IMR-90 (cell line): ENCODE measurements at regions not wholly inside any gene's neighbourhood (a gene's known extent, or its start where the extent isn't known, plus 50 kb on each side); places are given as distances from the start of the nearest gene placed in this dataset.

Source experiments
- ATAC-seq: fragments of 200-7000 bp; cut with Tn5 transposase; 2 replicates; pipeline ENCODE4 v1.9.1; 2020; ENCODE audit warnings: low read depth, mild to moderate bottlenecking, moderate library complexity
- BruUV-seq: library from RNA; stranded (reverse); fragments of 400-500 nt; replicated peaks from 2 replicates; lab custom pipeline; 2021; lab: Mats Ljungman, UMichigan
- CTCF ChIA-PET: fragments of 300-600 bp; formaldehyde crosslinking; extraction: SDS; loops from one replicate; lab custom pipeline; 2021; ENCODE audit warnings: antibody characterized with exemption; lab: Yijun Ruan, JAX
- POLR2A ChIA-PET: fragments of 300-600 bp; sonication (Branson Sonifier 250); formaldehyde crosslinking; loops from one replicate; lab custom pipeline; 2022; ENCODE audit warnings: antibody characterized with exemption; ENCODE audit not compliant: unreplicated experiment; lab: Charles Lee
- DNase-seq: peaks from one replicate; pipeline ENCODE4 v3.0.0; 2013
- H2AFZ ChIP-seq: replicated peaks from 2 replicates; pipeline ENCODE3; 2013; ENCODE audit warnings: low read length, mild to moderate bottlenecking; ENCODE audit not compliant: poor library complexity
- H2AK5ac ChIP-seq: 2 replicates; pipeline ENCODE4 v1.6.1; 2013; ENCODE audit warnings: low read depth, low read length, inconsistent platforms
- H2AK9ac ChIP-seq: replicated peaks from 2 replicates; pipeline ENCODE3; 2013; ENCODE audit warnings: mild to moderate bottlenecking, low read depth, low read length, moderate library complexity; ENCODE audit not compliant: poor library complexity
- H2BK120ac ChIP-seq: 2 replicates; pipeline ENCODE4 v1.6.1; 2013; ENCODE audit warnings: low read depth, low read length, inconsistent platforms
- H2BK15ac ChIP-seq: 3 replicates; pipeline ENCODE4 v1.6.1; 2013; ENCODE audit warnings: low read depth, low read length, inconsistent platforms
- H2BK20ac ChIP-seq: 2 replicates; pipeline ENCODE4 v1.6.1; 2013; ENCODE audit warnings: low read depth, mild to moderate bottlenecking, inconsistent platforms, low read length, moderate library complexity
- H2BK5ac ChIP-seq: 2 replicates; pipeline ENCODE4 v1.6.1; 2013; ENCODE audit warnings: mild to moderate bottlenecking, low read depth, low read length, inconsistent platforms; ENCODE audit not compliant: poor library complexity, severe bottlenecking
- H3K14ac ChIP-seq: replicated peaks from 2 replicates; pipeline ENCODE4 v1.6.1; 2013; ENCODE audit warnings: low read depth, low read length, inconsistent platforms
- H3K18ac ChIP-seq: 2 replicates; pipeline ENCODE4 v1.6.1; 2013; ENCODE audit warnings: low read depth, low read length, control low read depth
- H3K23ac ChIP-seq: 2 replicates; pipeline ENCODE4 v1.6.1; 2013; ENCODE audit warnings: low read depth, low read length, inconsistent platforms
- H3K27ac ChIP-seq: 2 replicates; pipeline ENCODE4 v1.5.1; 2013; ENCODE audit warnings: mild to moderate bottlenecking, control low read depth, low read length; ENCODE audit not compliant: insufficient read depth
- H3K27me3 ChIP-seq: 2 replicates; pipeline ENCODE4 v1.6.1; 2013; ENCODE audit warnings: low read length; ENCODE audit not compliant: control insufficient read depth, insufficient read depth
- H3K36me3 ChIP-seq: 2 replicates; pipeline ENCODE4 v1.6.1; 2013; ENCODE audit warnings: low read length, mixed read lengths; ENCODE audit not compliant: control insufficient read depth, insufficient read depth
- H3K4ac ChIP-seq: 2 replicates; pipeline ENCODE4 v1.6.1; 2013; ENCODE audit warnings: low read depth, low read length, inconsistent platforms
- H3K4me1 ChIP-seq: 2 replicates; pipeline ENCODE4 v1.6.1; 2013; ENCODE audit warnings: low read length, mixed read lengths; ENCODE audit not compliant: control insufficient read depth, insufficient read depth
- H3K4me2 ChIP-seq: 2 replicates; pipeline ENCODE4 v1.6.1; 2013; ENCODE audit warnings: low read depth, mild to moderate bottlenecking, control low read depth, low read length, moderate library complexity
- H3K4me3 ChIP-seq: 2 replicates; pipeline ENCODE4 v1.5.1; 2013; ENCODE audit warnings: low read depth, mild to moderate bottlenecking, control low read depth, low read length, moderate library complexity; ENCODE audit not compliant: insufficient read depth
- H3K56ac ChIP-seq: 2 replicates; pipeline ENCODE4 v1.6.1; 2013; ENCODE audit warnings: low read length, inconsistent platforms; ENCODE audit not compliant: insufficient read depth; ENCODE audit errors: extremely low read depth
- H3K79me1 ChIP-seq, 2 experiments: 2 replicates each; pipeline ENCODE4 v1.6.1; 2013; ENCODE audit warnings: low read length in 2 of 2, inconsistent platforms in 1 of 2, low read depth in 1 of 2
- H3K9ac ChIP-seq: 2 replicates; pipeline ENCODE4 v1.6.1; 2013; ENCODE audit warnings: low read depth, low read length, control low read depth
- H3K9me1 ChIP-seq: 2 replicates; pipeline ENCODE4 v1.6.1; 2013; ENCODE audit warnings: low read length, inconsistent platforms; ENCODE audit not compliant: insufficient read depth
- H3K9me3 ChIP-seq: 2 replicates; pipeline ENCODE4 v1.6.1; 2013; ENCODE audit warnings: low read length; ENCODE audit not compliant: control insufficient read depth, insufficient read depth
- H4K20me1 ChIP-seq: 2 replicates; pipeline ENCODE4 v1.6.1; 2013; ENCODE audit warnings: low read length, inconsistent platforms; ENCODE audit not compliant: insufficient read depth
- H4K5ac ChIP-seq: 2 replicates; pipeline ENCODE4 v1.6.1; 2013; ENCODE audit warnings: mild to moderate bottlenecking, low read depth, low read length, control low read depth
- H4K8ac ChIP-seq, 2 experiments: 2 replicates each; pipeline ENCODE4 v1.6.1; 2013; ENCODE audit warnings: low read depth in 2 of 2, low read length in 2 of 2, control low read depth in 1 of 2, inconsistent platforms in 1 of 2
- H4K91ac ChIP-seq: 2 replicates; pipeline ENCODE4 v1.6.1; 2013; ENCODE audit warnings: low read depth, low read length, inconsistent platforms; ENCODE audit not compliant: insufficient read depth
- BHLHE40 ChIP-seq: fragments of 150-350 bp; IDR thresholded peaks from 2 replicates; pipeline ENCODE4 v1.6.1; 2016; ENCODE audit warnings: mild to moderate bottlenecking, low read depth, low read length
- CEBPB ChIP-seq: IDR thresholded peaks from 2 replicates; pipeline ENCODE4 v1.6.1; 2012; ENCODE audit warnings: low read depth, low read length, improper control_type of control experiment
- CHD1 ChIP-seq: IDR thresholded peaks from 2 replicates; pipeline ENCODE4 v1.6.1; 2012; ENCODE audit warnings: low read depth, low read length, improper control_type of control experiment
- CTCF ChIP-seq: conservative IDR thresholded peaks from 2 replicates; pipeline ENCODE4 v1.5.1; 2012; ENCODE audit warnings: mild to moderate bottlenecking, low read depth, low read length, improper control_type of control experiment
- ELK1 ChIP-seq: fragments of 150-350 bp; IDR thresholded peaks from 2 replicates; pipeline ENCODE4 v1.6.1; 2016; ENCODE audit warnings: low read depth, mild to moderate bottlenecking, low read length, moderate library complexity, borderline replicate concordance
- FOS ChIP-seq: fragments of 150-350 bp; IDR thresholded peaks from 2 replicates; pipeline ENCODE4 v1.6.1; 2016; ENCODE audit warnings: low read depth, low read length
- MAFK ChIP-seq: IDR thresholded peaks from 2 replicates; pipeline ENCODE4 v1.6.1; 2012; ENCODE audit warnings: low read depth, low read length, improper control_type of control experiment
- MAZ ChIP-seq: IDR thresholded peaks from 2 replicates; pipeline ENCODE4 v1.6.1; 2012; ENCODE audit warnings: low read depth, mild to moderate bottlenecking, low read length, improper control_type of control experiment, moderate library complexity, borderline replicate concordance
- MXI1 ChIP-seq: IDR thresholded peaks from 2 replicates; pipeline ENCODE4 v1.6.1; 2012; ENCODE audit warnings: low read depth, mild to moderate bottlenecking, low read length, moderate library complexity, borderline replicate concordance
- NFE2L2 ChIP-seq: fragments of 150-350 bp; IDR thresholded peaks from 2 replicates; pipeline ENCODE4 v1.6.1; 2016; ENCODE audit warnings: low read depth, mild to moderate bottlenecking, low read length
- POLR2A ChIP-seq: IDR thresholded peaks from 2 replicates; pipeline ENCODE4 v1.6.1; 2012; ENCODE audit warnings: mild to moderate bottlenecking, low read depth, low read length
- RAD21 ChIP-seq: IDR thresholded peaks from 2 replicates; pipeline ENCODE4 v1.6.1; 2012; ENCODE audit warnings: low read length, improper control_type of control experiment
- RCOR1 ChIP-seq: IDR thresholded peaks from 2 replicates; pipeline ENCODE4 v1.6.1; 2012; ENCODE audit warnings: mild to moderate bottlenecking, low read length, improper control_type of control experiment; ENCODE audit not compliant: insufficient replicate concordance
- RFX5 ChIP-seq: IDR thresholded peaks from 2 replicates; pipeline ENCODE4 v1.8.0; 2012; ENCODE audit warnings: low read depth, mild to moderate bottlenecking, low read length, moderate library complexity
- SMC3 ChIP-seq: fragments of 150-350 bp; IDR thresholded peaks from 2 replicates; pipeline ENCODE4 v1.6.1; 2016; ENCODE audit warnings: low read depth, mild to moderate bottlenecking, antibody characterized with exemption, low read length, moderate library complexity
- USF2 ChIP-seq: fragments of 150-350 bp; IDR thresholded peaks from 2 replicates; pipeline ENCODE4 v1.6.1; 2017; ENCODE audit warnings: mild to moderate bottlenecking, antibody characterized with exemption, low read length, low read depth
- WGBS, 2 experiments: methylation state at CpG; one replicate each; pipeline versions ENCODE4 v1.1.5 to v1.1.7; 2013; ENCODE audit warnings: missing lambda C conversion rate in 2 of 2; ENCODE audit not compliant: insufficient read length in 1 of 2; ENCODE audit errors: extremely low coverage in 2 of 2; 5-methylcytosine and 5-hydroxymethylcytosine counted together
- dilution Hi-C: fragments of 300-500 bp; cut with HindIII; formaldehyde crosslinking; loops from one replicate; pipeline ENCODE4 v1.14.3; 2018; ENCODE audit warnings: low sequenced_read_pairs; ENCODE audit not compliant: unreplicated experiment
- in situ Hi-C: fragments of 300-500 bp; cut with MboI; formaldehyde crosslinking; loops from 3 replicates; pipeline ENCODE4 v1.14.3; 2019; ENCODE audit warnings: low sequenced_read_pairs, inconsistent platforms, mixed read lengths
- intact Hi-C: fragments of 100-400 bp; cut with micrococcal nuclease; formaldehyde crosslinking; loops from 2 replicates; pipeline ENCODE4 v1.10.0; 2022

GRCh38 chr6:159444056-159444760 is 248.8 kb downstream of the SOD2 start:
- Histone ChIP-seq H2AK5ac (no peak overlapping the region), H3K9me1 (no peaks in the 10 kb centered on the region), H3K4me2 (no peak overlapping the region), H3K4me3 (no peak overlapping the region), H3K9me3 (no peaks in the 10 kb centered on the region), H2BK120ac (no peak overlapping the region), H3K18ac (no peak overlapping the region), H3K4me1 (no peaks in the 10 kb centered on the region), H4K5ac (no peak overlapping the region), H3K9ac (no peak overlapping the region), H4K91ac (no peak overlapping the region), H3K14ac (no peak overlapping the region), H3K27ac (no peak overlapping the region), H2BK20ac (no peak overlapping the region), H3K23ac (no peak overlapping the region), H4K8ac (no peak overlapping the region), H2AFZ (no peak overlapping the region), H2AK9ac (no peak overlapping the region), H2BK15ac (no peak overlapping the region), H2BK5ac (no peak overlapping the region), H3K36me3 (no peaks in the 10 kb centered on the region), H3K27me3 (no peaks in the 10 kb centered on the region), H3K4ac (no peak overlapping the region), H4K20me1 (no peaks in the 10 kb centered on the region), H3K79me1 (no peaks in the 10 kb centered on the region), H3K56ac (no peak overlapping the region)
- TF ChIP-seq MAFK, result no peak
- no peak for TF ChIP-seq ELK1
- no peak for TF ChIP-seq USF2
- TF ChIP-seq SMC3, result no peak
- TF ChIP-seq RCOR1, result no peak
- TF ChIP-seq FOS, result no peak
- no peak for TF ChIP-seq RFX5
- TF ChIP-seq POLR2A, result no peak
- TF ChIP-seq CHD1, result no peak
- no peak for TF ChIP-seq RAD21
- no peak for TF ChIP-seq NFE2L2
- no peak for TF ChIP-seq BHLHE40
- no peak for TF ChIP-seq MXI1
- TF ChIP-seq CTCF, result no peak
- no peak for TF ChIP-seq CEBPB
- no peak for TF ChIP-seq MAZ
- WGBS, 2 experiments, result no CpG with 5 or more reads among the region's 8 CpGs
- ChIA-PET CTCF (no interaction called here), POLR2A (no interaction called here)
- intact Hi-C loops (no loop called here), dilution Hi-C loops (no loop called here), in situ Hi-C loops (no loop called here)
- ATAC-seq (no peak), DNase-seq (no peak)
- no TSS peak for BruUV-seq
